ENCODE measurements at regions not wholly inside any gene's neighbourhood (a gene's known extent, or its start where the extent isn't known, plus 50 kb on each side); places are given as distances from the start of the nearest gene placed in this dataset.

GRCh38 chr2:57693965-57694364 is 352.6 kb upstream of the VRK2 start:
- TF ChIP-seq CTCF (IDR thresholded peaks at IDR 0.05) (no peak), POLR2AphosphoS5 (IDR thresholded peaks at IDR 0.05; ENCODE audit: low read depth, low read length) (no peak), REST (IDR thresholded peaks at IDR 0.05; ENCODE audit: insufficient read depth in 1 of 2, low read depth in 2 of 2, low read length in 1 of 2) (no peak), SIN3A (IDR thresholded peaks at IDR 0.05; ENCODE audit: borderline replicate concordance, insufficient read depth, low read depth, low read length) (no peak)

All from Panc1 (cell line).